ENCODE measurements at regions not wholly inside any gene's neighbourhood (a gene's known extent, or its start where the extent isn't known, plus 50 kb on each side); places are given as distances from the start of the nearest gene placed in this dataset.

DNA sequence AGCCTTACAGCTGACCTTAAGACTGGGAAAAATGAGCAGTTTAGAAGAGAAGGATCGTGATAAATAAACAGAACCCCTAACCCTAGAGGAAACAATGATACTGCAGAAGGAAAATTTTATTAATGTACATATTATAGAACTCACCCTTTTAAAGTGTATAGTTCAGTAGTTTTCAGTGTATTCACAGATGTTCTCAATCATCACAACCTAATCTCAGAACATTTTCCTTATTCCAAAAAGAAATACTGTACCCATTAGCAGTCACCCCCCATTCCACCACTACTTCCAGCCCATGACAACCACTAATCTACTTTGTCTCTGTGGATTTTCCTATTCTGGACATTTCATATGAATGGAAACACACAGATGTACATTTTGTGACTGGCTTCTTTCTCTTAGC is 90.2 kb upstream of the AGTR1 start:
- TF ChIP-seq SUZ12 (IDR thresholded peaks at IDR 0.05), result no peak
- TF ChIP-seq FOXM1 (IDR thresholded peaks at IDR 0.05; ENCODE audit: borderline replicate concordance), result no peak
- no peak for TF ChIP-seq L3MBTL2 (conservative IDR thresholded peaks at IDR 0.05)

Measured in HEK293T (cell line).